Testis (tissue), 2 donors: ENCODE measurements at regions not wholly inside any gene's neighbourhood (a gene's known extent, or its start where the extent isn't known, plus 50 kb on each side); places are given as distances from the start of the nearest gene placed in this dataset.
"Not testable (repeated sequence)": the region's sequence is repeated elsewhere in the genome, so short reads cannot be mapped to it uniquely, and the experiment has no call there.

Source experiments
- DNase-seq: peaks from one replicate; pipeline ENCODE4 v3.0.0-alpha.2; 2019
- H3K27ac ChIP-seq, 2 donors: fragments of 200-600 bp; sonication (generic); one replicate each; pipeline ENCODE4 v1.5.1; 2019
- H3K27me3 ChIP-seq: fragments of 200-600 bp; sonication (generic); one replicate; pipeline ENCODE4 v1.5.1; 2019
- H3K36me3 ChIP-seq: fragments of 200-600 bp; sonication (generic); one replicate; pipeline ENCODE4 v1.5.1; 2017; ENCODE audit warnings: low read depth; ENCODE audit errors: missing control alignments
- H3K4me1 ChIP-seq: fragments of 200-600 bp; sonication (generic); one replicate; pipeline ENCODE4 v1.5.1; 2019
- H3K4me3 ChIP-seq, 2 donors: fragments of 200-600 bp; sonication (generic); one replicate each; pipeline ENCODE4 v1.5.1; 2017 to 2019
- H3K9me3 ChIP-seq: fragments of 200-600 bp; sonication (generic); one replicate; pipeline ENCODE4 v1.5.1; 2017
- POLR2A ChIP-seq: fragments of 450-650 bp; IDR thresholded peaks from one replicate; pipeline ENCODE4 v1.6.1; 2017; ENCODE audit warnings: antibody characterized with exemption, mild to moderate bottlenecking, moderate library complexity
- WGBS, 2 donors: methylation state at CpG; one replicate each; pipeline ENCODE4 v1.1.5; 2018; 5-methylcytosine and 5-hydroxymethylcytosine counted together
- intact Hi-C: fragments of 100-400 bp; cut with DNase I; formaldehyde crosslinking; loops from one replicate; pipeline ENCODE4 v1.15.1; 2023; ENCODE audit warnings: low total_unique reads
- TF ChIP-seq, protein P1 (sequence below), 3 experiments: fragments of 450-650 bp in 2 of 3; fragments of 200-600 bp in 1 of 3; sonication (generic) in 1 of 3; IDR thresholded peaks; one replicate each; pipeline ENCODE4 v1.5.1; 2016 to 2019; ENCODE audit warnings: antibody characterized with exemption in 3 of 3, mild to moderate bottlenecking in 2 of 3, moderate library complexity in 1 of 3

DNA sequence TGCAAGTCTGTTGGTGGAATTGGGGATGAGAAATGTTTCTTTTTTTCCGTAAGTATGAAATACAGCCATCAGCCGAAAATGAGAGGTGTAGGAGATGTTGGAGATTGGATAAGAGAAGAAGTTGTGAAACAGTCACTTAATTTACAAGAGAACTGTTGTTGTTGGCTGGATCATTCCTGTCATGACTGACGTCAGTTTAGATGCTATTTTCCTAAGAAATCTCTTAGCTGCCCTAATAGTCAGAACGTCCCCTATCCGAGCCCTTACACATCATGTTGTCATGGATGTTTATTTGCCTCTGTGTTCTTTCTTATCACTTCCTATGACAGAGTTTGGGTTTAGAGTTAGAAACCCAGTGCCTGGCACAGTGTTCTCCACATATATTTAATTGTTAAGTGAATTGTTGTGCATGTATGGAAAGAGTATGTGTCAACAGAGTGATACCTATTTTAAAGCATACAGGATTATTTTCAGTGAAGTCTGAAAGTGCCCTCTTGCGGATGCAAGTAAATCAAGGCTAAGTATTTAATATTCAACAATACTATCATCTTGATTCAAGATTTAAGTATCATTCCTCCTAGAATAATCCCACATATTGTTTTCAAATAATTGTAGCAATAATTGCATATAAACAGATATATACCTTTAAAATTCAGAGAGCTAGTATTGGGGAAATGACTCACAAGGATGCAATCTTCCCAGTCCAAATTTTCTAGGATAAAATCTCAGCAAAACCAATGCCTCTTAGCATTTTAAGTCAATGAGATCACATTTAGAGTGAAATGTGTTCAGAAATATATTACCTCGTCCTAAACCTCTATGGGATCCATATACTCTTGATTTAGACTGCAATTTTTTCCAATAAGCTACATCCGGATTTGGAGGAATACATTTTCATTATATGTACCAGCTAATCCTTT, 309.9 kb upstream of the NOX3 start:
- Histone ChIP-seq H3K27me3 (no peaks in the 10 kb centered on the region), H3K27ac (no peak overlapping the region), H3K4me3 (no peak overlapping the region), H3K9me3 (no peaks in the 10 kb centered on the region), H3K4me1 (no peaks in the 10 kb centered on the region), H3K36me3 (no peaks in the 10 kb centered on the region)
- no peak for DNase-seq
- no peak for TF ChIP-seq POLR2A
- TF ChIP-seq, protein P1, sequence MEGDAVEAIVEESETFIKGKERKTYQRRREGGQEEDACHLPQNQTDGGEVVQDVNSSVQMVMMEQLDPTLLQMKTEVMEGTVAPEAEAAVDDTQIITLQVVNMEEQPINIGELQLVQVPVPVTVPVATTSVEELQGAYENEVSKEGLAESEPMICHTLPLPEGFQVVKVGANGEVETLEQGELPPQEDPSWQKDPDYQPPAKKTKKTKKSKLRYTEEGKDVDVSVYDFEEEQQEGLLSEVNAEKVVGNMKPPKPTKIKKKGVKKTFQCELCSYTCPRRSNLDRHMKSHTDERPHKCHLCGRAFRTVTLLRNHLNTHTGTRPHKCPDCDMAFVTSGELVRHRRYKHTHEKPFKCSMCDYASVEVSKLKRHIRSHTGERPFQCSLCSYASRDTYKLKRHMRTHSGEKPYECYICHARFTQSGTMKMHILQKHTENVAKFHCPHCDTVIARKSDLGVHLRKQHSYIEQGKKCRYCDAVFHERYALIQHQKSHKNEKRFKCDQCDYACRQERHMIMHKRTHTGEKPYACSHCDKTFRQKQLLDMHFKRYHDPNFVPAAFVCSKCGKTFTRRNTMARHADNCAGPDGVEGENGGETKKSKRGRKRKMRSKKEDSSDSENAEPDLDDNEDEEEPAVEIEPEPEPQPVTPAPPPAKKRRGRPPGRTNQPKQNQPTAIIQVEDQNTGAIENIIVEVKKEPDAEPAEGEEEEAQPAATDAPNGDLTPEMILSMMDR (IDR thresholded peaks at IDR 0.05), result no peak
- WGBS, 2 donors, result 80 to 87% methylated on average over 8 of the region's 8 CpGs
- intact Hi-C loops, result no loop called here

DNA sequence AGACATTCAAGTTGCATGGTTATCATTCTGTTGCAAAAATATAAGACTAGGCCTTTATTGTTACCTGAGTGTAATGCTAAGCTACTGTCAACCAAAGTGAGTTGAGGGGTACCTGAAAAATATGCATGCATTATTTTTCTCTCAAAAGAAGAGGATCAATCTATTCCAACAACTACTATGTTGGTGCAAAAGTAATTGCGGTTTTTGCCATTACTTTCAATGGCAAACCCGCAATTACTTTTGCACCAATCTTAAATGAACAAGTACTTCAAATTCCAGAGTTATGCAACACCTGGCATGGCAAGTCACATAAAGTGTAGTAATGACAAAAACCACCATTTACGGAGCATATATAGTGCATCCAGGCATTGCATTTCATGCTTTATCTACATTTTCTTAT, 307.0 kb upstream of the NOX3 start:
- WGBS, 2 donors, result 82 to 92% methylated on average over 3 of the region's 3 CpGs
- Histone ChIP-seq H3K9me3 (no peaks in the 10 kb centered on the region), H3K4me1 (no peaks in the 10 kb centered on the region), H3K27ac (no peak overlapping the region), H3K36me3 (no peaks in the 10 kb centered on the region), H3K27me3 (no peaks in the 10 kb centered on the region), H3K4me3 (no peak overlapping the region)
- TF ChIP-seq POLR2A, result no peak
- TF ChIP-seq, protein P1 (IDR thresholded peaks at IDR 0.05), result no peak
- no peak for DNase-seq
- intact Hi-C loops, result no loop called here

DNA sequence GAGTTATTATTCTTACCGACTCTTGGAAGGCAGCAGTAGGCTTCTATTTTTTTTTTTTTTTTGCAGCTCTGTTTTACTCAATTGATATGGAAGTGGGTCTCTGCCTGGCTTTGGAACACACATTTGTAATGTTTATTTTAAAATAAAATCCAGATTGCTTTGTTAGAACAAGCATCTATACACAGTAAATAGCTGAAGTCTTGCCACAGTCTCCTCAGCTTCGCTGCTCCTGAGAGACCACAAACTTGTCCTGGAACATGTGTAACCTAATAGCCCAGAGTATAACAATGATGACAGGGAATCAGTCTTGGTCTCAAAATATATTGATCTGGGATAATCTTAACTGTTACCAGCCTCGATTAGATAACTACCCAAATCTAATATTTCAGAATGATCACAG, 299.8 kb upstream of the NOX3 start:
- no peak overlapping the region for H3K27ac ChIP-seq
- H3K4me3 ChIP-seq, result no peak overlapping the region
- TF ChIP-seq, protein P1 (IDR thresholded peaks at IDR 0.05), result no peak
- TF ChIP-seq POLR2A, result no peak
- no peak for DNase-seq
- H3K36me3 ChIP-seq, result no peaks in the 10 kb centered on the region
- no peaks in the 10 kb centered on the region for H3K4me1 ChIP-seq
- H3K9me3 ChIP-seq, result no peaks in the 10 kb centered on the region
- no peaks in the 10 kb centered on the region for H3K27me3 ChIP-seq
- 46 to 50% methylated on average over 3 of the region's 3 CpGs for WGBS, 2 donors
- intact Hi-C loops, result no loop called here

DNA sequence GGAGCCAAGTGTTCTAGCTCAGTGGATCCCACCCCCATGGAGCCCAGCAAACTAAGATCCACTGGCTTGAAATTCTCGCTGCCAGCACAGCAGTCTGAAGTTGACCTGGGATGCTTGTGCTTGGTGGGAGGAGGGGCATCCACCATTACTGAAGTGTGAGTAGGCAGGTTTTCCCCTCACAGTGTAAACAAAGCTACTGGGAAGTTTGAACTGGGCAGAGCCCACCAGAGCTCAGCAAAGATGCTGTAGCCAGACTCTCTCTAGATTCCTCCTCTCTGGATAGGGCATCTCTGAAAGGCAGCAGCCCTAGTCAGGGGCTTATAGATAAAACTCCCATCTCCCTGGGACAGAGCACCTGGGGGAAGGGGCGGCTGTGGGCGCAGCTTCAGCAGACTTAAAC, 293.1 kb upstream of the NOX3 start:
- DNase-seq, H3K9me3 ChIP-seq, H3K27me3 ChIP-seq, H3K4me3 ChIP-seq, intact Hi-C loops, H3K4me1 ChIP-seq, H3K27ac ChIP-seq, H3K36me3 ChIP-seq: not testable (repeated sequence)
- WGBS, 2 donors, result 87 to 92% methylated on average over 3 of the region's 3 CpGs

DNA sequence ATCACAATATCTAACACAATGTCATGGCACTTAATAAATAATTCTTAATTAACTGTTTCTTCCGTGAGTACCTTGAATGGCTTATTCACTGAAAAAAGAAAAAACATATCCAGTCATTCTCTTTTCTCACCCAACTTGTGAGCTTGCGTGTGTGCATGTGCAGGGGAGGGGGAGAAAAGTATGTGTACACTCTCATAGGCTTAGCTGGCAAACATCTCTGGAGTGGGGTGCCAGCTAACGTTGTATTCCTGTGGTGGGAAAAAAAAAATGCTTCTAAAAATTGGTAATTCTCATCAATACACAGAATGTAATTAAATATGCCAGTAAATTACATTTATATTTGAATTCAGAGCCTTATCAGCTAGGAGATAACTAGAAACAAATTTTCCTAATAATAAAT, 291.9 kb upstream of the NOX3 start:
- intact Hi-C loops, result no loop called here
- Histone ChIP-seq H3K4me3 (no peak overlapping the region), H3K9me3 (no peaks in the 10 kb centered on the region), H3K36me3 (no peaks in the 10 kb centered on the region), H3K27me3 (no peaks in the 10 kb centered on the region), H3K27ac (no peak overlapping the region), H3K4me1 (no peaks in the 10 kb centered on the region)
- TF ChIP-seq, protein P1 (IDR thresholded peaks at IDR 0.05), result no peak
- TF ChIP-seq POLR2A, result no peak
- WGBS, 2 donors, result 76 to 79% methylated on average over 3 of the region's 3 CpGs
- no peak for DNase-seq
